ENCODE measurements at regions not wholly inside any gene's neighbourhood (a gene's known extent, or its start where the extent isn't known, plus 50 kb on each side); places are given as distances from the start of the nearest gene placed in this dataset.

- TF ChIP-seq WT1 (tag by site-specific recombination; IDR thresholded peaks at IDR 0.05) = no peak
- no peak for TF ChIP-seq KLF10 (tag by site-specific recombination; IDR thresholded peaks at IDR 0.05)
- TF ChIP-seq ZNF274 (IDR thresholded peaks at IDR 0.05; ENCODE audit: low read length) = no peak
- TF ChIP-seq ZNF274 (tag by site-specific recombination; IDR thresholded peaks at IDR 0.05; ENCODE audit: borderline replicate concordance) = no peak
- no peak for TF ChIP-seq PRDM1 (tag by site-specific recombination; IDR thresholded peaks at IDR 0.05)
- no peak for TF ChIP-seq ZNF426 (tag by site-specific recombination; IDR thresholded peaks at IDR 0.05)
- TF ChIP-seq REST (tag by site-specific recombination; IDR thresholded peaks at IDR 0.05) = no peak
- TF ChIP-seq RBAK (tag by site-specific recombination; IDR thresholded peaks at IDR 0.05) = no peak
- TF ChIP-seq ZNF514 (tag by site-specific recombination; IDR thresholded peaks at IDR 0.05) = no peak
- TF ChIP-seq CTCF (tag by site-specific recombination; IDR thresholded peaks at IDR 0.05) = no peak
- TF ChIP-seq YY1 (tag by site-specific recombination; IDR thresholded peaks at IDR 0.05) = no peak
- no peak for TF ChIP-seq INSM2 (tag by site-specific recombination; IDR thresholded peaks at IDR 0.05)
- no peak for TF ChIP-seq ZNF785 (tag by site-specific recombination; IDR thresholded peaks at IDR 0.05)
- TF ChIP-seq ZNF792 (tag by site-specific recombination; IDR thresholded peaks at IDR 0.05) = no peak
These were observed 328.1 kb downstream of the SEC14L1 start for GRCh38 chr17:77468897-77469296.
